ENCODE measurements at regions not wholly inside any gene's neighbourhood (a gene's known extent, or its start where the extent isn't known, plus 50 kb on each side); places are given as distances from the start of the nearest gene placed in this dataset.

- Mint-ChIP-seq H3K9me3 (ENCODE audit: unreplicated experiment) (no peaks in the 10 kb centered on the region), H3K4me1 (ENCODE audit: low read depth, unreplicated experiment) (no peaks in the 10 kb centered on the region), H3K27me3 (ENCODE audit: unreplicated experiment) (peaks cover 2% of the 10 kb centered on the region), H3K36me3 (ENCODE audit: unreplicated experiment) (no peaks in the 10 kb centered on the region), H3K4me3 (ENCODE audit: unreplicated experiment) (no peak overlapping the region), H3K27ac (ENCODE audit: unreplicated experiment) (no peak overlapping the region)
- no peak for DNase-seq
- TF ChIP-seq CTCF (IDR thresholded peaks at IDR 0.05; ENCODE audit: partially characterized antibody, unreplicated experiment): no peak
These were observed 316.1 kb downstream of the IRX1 start for GRCh38 chr5:3911773-3912172.

GRCh38 chr5:3912790-3913189 lies 317.2 kb downstream of the IRX1 start:
- no peak for DNase-seq
- Mint-ChIP-seq H3K36me3 (ENCODE audit: unreplicated experiment) (peaks cover 5% of the 10 kb centered on the region), H3K27ac (ENCODE audit: unreplicated experiment) (no peak overlapping the region), H3K9me3 (ENCODE audit: unreplicated experiment) (no peaks in the 10 kb centered on the region), H3K4me1 (ENCODE audit: low read depth, unreplicated experiment) (no peaks in the 10 kb centered on the region), H3K27me3 (ENCODE audit: unreplicated experiment) (peaks cover 2% of the 10 kb centered on the region), H3K4me3 (ENCODE audit: unreplicated experiment) (no peak overlapping the region)
- no peak for TF ChIP-seq CTCF (IDR thresholded peaks at IDR 0.05; ENCODE audit: partially characterized antibody, unreplicated experiment)

GRCh38 chr5:3913279-3913678 lies 317.6 kb downstream of the IRX1 start:
- Mint-ChIP-seq H3K4me3 (ENCODE audit: unreplicated experiment) (no peak overlapping the region), H3K9me3 (ENCODE audit: unreplicated experiment) (no peaks in the 10 kb centered on the region), H3K27ac (ENCODE audit: unreplicated experiment) (no peak overlapping the region), H3K4me1 (ENCODE audit: low read depth, unreplicated experiment) (no peaks in the 10 kb centered on the region), H3K27me3 (ENCODE audit: unreplicated experiment) (peaks cover 2% of the 10 kb centered on the region), H3K36me3 (ENCODE audit: unreplicated experiment) (peaks cover 5% of the 10 kb centered on the region)
- DNase-seq: no peak
- no peak for TF ChIP-seq CTCF (IDR thresholded peaks at IDR 0.05; ENCODE audit: partially characterized antibody, unreplicated experiment)

GRCh38 chr5:3925022-3925421 lies 329.4 kb downstream of the IRX1 start:
- no peaks in the 10 kb centered on the region for H3K9me3 Mint-ChIP-seq (ENCODE audit: unreplicated experiment)
- DNase-seq: no peak
- no peak overlapping the region for H3K27ac Mint-ChIP-seq (ENCODE audit: unreplicated experiment)
- peaks cover 22% of the 10 kb centered on the region for H3K36me3 Mint-ChIP-seq (ENCODE audit: unreplicated experiment)
- peaks cover 3% of the 10 kb centered on the region for H3K27me3 Mint-ChIP-seq (ENCODE audit: unreplicated experiment)
- TF ChIP-seq CTCF (IDR thresholded peaks at IDR 0.05; ENCODE audit: partially characterized antibody, unreplicated experiment): no peak
- H3K4me1 Mint-ChIP-seq (ENCODE audit: low read depth, unreplicated experiment): no peaks in the 10 kb centered on the region
- H3K4me3 Mint-ChIP-seq (ENCODE audit: unreplicated experiment): no peak overlapping the region

- H3K27ac Mint-ChIP-seq (ENCODE audit: unreplicated experiment): no peak overlapping the region
- H3K4me1 Mint-ChIP-seq (ENCODE audit: low read depth, unreplicated experiment): no peaks in the 10 kb centered on the region
- H3K36me3 Mint-ChIP-seq (ENCODE audit: unreplicated experiment): peaks cover 22% of the 10 kb centered on the region
- DNase-seq: no peak
- no peaks in the 10 kb centered on the region for H3K9me3 Mint-ChIP-seq (ENCODE audit: unreplicated experiment)
- H3K4me3 Mint-ChIP-seq (ENCODE audit: unreplicated experiment): no peak overlapping the region
- peaks cover 3% of the 10 kb centered on the region for H3K27me3 Mint-ChIP-seq (ENCODE audit: unreplicated experiment)
- TF ChIP-seq CTCF (IDR thresholded peaks at IDR 0.05; ENCODE audit: partially characterized antibody, unreplicated experiment): no peak
These were observed 330.3 kb downstream of the IRX1 start for GRCh38 chr5:3925935-3926334.

Measured in glutamatergic neuron (in vitro differentiated cells).